Inflammatory macrophage treated with lipopolysaccharide for 1 hour (primary cell): ENCODE measurements at regions not wholly inside any gene's neighbourhood (a gene's known extent, or its start where the extent isn't known, plus 50 kb on each side); places are given as distances from the start of the nearest gene placed in this dataset.

Source experiments
- DNase-seq, 2 donors: peaks; one replicate each; pipeline ENCODE4 v3.0.0-alpha.2; 2020 to 2022

DNA sequence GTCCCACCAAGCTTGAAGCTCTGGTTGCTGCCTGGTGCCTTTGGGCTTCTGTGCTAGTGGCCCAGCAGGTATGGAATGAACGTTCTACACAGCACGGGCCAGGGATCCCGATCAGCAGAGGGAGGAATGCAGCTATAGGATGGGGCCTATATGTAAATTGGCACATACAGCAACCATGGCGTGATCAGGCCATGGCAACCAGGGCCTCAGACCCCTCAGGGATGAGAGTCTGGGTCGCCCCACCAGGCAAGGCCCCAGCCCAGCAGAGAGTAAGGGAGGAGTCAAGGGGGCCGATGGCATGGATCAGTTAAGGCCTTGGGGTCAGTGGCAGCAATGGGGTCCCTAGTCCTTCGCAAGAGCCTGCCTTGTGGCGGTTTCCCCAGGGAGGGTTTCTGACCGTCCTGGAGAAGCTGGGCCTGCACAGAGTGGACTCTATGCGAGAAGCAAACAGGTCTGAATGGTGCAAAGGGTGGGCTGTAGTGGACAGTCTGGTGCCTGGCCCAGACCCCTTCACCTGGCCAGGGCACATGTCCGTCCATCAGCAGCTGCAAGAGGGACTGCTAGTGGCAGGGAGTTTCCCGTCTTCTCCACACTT is 98.2 kb upstream of the SLC22A11 start:
- DNase-seq: no peak

GRCh38 chr11:64458997-64459396 is 96.7 kb upstream of the SLC22A11 start:
- no peak for DNase-seq

- DNase-seq: no peak
Observed at GRCh38 chr11:64459609-64460008, 96.1 kb upstream of the SLC22A11 start.

- DNase-seq: no peak
Observed at GRCh38 chr11:64461081-64461480, 94.7 kb upstream of the SLC22A11 start.

DNA sequence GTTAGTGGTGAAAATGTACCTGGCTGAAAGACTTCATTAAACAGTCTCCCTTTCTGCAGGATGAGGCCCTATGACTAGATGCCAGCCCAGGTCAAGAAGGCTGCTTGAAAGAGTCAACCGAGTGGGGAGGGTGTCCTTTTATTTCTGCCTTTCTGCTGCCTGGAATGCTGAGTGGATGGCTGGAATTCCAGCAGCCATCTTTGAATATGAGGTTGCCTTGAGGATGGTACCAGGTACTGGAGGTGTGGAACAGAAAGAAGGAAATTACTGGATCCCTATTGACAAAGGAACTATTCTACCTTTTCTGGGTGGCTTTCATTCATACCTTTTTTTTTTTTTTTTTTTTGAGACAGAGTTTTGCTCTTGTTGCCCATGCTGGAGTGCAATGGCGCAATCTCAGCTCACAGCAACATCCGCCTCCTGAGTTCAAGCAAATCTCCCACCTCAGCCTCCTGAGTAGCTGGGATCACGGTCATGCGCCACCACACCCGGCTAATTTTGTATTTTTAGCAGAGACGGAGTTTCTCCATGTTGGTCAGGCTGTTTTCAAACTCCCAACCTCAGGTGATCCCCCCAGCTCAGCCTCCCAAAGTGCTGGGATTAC is 89.5 kb upstream of the SLC22A11 start:
- DNase-seq: no peak

GRCh38 chr11:64469288-64469687 is 86.5 kb upstream of the SLC22A11 start:
- no peak for DNase-seq

- no peak for DNase-seq
Observed at GRCh38 chr11:64472593-64473455, 82.9 kb upstream of the SLC22A11 start.

DNA sequence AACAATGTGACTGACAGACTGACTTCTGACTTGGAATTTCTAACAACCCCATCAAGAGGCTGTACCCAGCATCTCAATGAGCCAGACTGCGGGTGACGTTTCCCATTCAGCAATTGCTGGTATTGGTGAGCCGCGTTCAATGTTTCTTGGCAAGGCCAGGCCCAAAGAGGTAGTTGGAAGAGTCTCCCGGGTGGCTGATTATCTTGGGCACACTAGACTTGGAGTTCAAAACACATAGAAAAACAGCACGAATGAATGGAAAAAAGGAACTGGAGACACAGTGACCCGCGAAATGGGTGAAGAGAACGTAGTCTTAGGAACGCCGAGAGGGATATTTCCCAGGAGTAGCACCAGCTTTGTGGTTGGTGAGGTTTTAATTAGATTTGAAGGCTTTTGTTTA is 81.1 kb upstream of the SLC22A11 start:
- DNase-seq: no peak

GRCh38 chr11:64475145-64475544 is 80.6 kb upstream of the SLC22A11 start:
- no peak for DNase-seq

GRCh38 chr11:64476881-64477280 is 78.9 kb upstream of the SLC22A11 start:
- DNase-seq: no peak

GRCh38 chr11:64477675-64478074 is 78.1 kb upstream of the SLC22A11 start:
- no peak for DNase-seq

GRCh38 chr11:64482588-64482987 is 73.2 kb upstream of the SLC22A11 start:
- no peak for DNase-seq

- no peak for DNase-seq
Observed at GRCh38 chr11:64484191-64485022, 71.3 kb upstream of the SLC22A11 start.

DNA sequence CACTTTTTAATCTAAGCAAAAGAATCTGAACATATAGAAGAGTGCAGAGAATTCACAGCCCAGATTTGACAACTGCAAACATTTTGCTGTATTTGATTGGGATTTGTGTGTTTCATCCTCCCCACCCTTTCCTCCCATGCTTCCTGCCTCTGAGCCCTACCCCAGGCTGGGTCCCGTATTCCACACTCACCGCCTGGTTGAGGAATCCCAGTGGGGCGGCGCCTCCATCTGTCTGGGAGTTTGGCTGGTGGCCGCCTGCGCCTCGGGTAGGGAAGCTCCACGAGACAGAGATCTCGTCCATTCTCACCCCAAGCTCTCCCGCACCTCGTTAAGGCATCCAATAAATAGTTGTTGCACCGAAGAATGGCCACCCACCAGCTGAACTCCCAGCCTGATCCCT is 70.7 kb upstream of the SLC22A11 start:
- DNase-seq: no peak

DNA sequence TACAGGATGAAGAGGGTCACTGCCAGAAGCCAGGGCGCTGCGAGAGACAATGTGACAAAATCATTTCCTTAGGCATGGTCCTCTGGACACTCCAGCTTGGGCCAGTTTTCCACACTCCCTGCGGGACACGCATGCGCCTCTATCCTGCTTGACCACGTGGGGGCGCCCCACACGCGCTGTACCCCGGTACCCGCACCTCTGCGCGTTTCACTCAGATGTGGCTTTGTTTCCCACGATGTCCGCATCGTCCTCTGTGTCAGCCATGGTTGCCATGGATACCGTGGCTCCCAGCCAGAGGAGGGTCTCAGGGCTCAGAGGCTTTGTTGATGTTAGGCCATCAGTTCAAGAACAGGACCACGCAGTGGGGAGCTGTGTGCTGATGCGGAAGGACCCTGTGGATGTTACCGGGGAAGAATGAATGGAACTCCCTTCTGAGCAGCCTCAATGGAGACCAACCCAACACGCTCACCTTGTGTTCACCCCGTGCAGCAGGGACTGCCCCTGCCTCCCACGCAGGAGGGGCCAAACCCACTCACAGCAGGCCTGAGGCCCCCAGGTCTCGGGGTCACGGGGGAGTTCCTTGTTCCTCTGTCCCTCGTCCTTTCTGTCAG is 65.8 kb upstream of the SLC22A11 start:
- DNase-seq: peak; percentile 20 to 67

DNA sequence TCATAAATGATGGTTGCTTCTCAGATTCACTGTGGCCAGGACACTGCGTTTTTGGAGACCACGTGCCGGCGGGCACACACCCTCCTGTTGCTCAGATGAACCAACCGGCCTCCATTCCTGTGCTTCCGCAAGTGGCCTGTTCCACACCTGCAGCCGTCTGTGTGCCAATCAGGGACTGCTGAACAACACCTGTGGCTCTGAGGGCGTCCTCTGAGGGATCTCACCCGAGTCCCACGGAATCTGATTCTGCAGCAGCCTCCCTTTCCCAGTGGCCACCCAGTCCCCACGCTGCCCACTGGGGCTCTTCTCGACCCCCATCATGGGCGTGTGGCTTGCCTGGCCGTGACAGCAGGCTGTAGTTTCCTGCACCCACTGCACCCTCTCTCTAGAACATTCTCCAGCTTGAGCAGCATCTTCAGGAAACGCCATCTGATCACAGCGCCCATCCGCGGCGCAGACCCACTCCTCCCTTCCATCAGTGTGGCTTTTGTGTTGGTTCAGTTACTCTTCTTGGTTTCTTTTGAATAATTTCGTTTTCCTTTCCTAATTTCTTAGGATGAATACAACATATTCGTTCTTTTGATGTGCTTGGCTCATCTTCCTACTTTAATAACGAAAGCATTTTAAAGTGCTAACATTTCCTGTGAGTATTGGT is 65.1 kb upstream of the SLC22A11 start:
- no peak for DNase-seq

GRCh38 chr11:64492561-64492960 is 63.2 kb upstream of the SLC22A11 start:
- DNase-seq: peak; percentile 51 to 56

DNA sequence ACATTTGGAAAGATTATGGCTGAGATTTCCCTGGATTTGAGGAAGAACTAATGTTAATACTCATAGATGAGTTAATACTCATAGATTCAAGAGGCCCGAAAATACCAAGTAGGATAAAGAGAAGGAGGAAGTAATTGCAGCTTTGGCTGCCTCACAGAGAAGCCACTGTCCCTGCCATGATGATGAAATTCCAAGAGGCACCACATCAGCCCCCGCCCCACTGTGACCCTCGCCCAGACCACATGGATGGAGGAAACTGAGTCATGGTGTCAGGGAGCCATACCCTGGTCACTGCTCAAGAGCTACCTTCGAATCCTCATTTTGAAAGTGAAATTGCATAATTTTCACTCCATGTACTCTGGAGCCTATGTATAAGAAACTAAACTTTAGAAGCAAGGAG is 57.6 kb upstream of the SLC22A11 start:
- DNase-seq: peak; percentile 54 to 57

DNA sequence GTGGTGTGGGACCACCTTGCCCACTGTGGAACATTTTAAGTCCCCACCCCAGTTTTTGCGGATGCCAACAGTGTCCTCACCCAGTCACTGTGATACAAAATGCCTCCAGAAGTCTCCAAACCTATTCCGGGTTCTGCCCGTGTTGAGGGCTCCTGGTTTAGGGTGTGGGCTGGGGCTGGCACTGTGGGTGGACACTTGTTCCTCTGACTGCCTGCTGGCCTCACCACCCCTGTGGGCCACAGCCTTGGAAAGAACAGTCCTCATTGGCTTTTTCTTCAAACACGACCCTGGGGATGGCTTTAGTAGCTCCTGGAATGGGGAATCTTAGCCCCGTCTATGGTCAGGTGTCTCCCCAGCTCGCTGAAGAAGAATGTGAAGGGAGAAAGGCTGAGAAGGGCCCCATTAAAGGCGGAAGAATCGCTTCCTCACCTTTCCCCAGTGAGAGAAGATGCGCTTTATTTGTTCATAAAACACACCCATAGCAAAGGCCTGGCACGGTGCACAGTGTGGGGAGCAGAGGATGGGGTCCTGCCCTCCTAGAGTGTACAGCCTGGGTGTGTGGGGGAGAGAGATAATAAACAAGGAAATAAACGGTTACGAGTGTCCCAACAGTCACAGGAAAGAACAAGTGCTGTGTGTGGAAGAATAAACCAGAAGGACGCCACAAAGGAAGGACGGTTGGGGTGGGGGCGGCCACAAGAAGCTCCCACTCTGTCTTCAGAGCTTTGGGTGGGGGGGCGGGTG is 56.3 kb upstream of the SLC22A11 start:
- peak in 1 of 2 donors; percentile 5 for DNase-seq

DNA sequence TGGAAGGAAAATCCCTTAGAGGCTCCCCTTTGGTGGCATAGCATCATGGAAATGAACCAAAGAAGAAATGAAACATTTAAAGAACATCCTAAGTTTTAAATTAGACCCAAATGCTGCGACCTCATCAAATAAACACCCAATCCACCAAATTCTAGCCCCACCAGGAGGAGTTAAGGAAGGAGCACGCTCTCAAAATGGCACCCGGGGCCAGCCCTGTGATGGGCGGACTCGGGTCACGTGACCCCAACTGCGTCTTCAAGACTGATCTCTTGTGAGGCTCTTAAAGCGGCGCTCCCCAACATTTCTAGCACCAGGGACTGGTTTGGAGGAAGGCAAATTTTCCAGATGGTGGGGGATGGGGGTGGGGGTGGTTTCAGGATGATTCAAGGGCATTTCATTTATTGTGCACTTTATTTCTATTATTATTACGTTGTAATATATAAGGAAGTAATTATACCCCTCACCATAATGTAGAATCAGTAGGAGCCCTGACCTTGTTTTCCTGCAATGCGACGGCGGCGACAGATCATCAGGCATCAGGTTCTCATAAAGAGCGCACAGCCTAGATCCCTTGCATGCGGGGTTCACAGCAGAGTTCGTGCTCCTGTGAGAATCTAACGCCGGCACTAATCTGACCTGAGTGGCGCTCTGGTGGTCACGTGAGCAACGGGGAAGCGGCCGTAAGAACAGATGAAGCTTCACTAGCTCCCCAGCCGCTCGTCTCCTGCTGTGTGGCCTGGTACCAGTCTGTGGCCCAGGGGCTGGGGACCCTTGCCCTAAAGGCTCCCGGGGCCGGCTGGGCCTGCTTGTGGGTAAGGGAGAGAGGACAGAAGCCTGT is 55.3 kb upstream of the SLC22A11 start:
- peak in 1 of 2 donors; percentile 26 for DNase-seq
